IPS-18c (cell line): ENCODE measurements at regions not wholly inside any gene's neighbourhood (a gene's known extent, or its start where the extent isn't known, plus 50 kb on each side); places are given as distances from the start of the nearest gene placed in this dataset.

Experiments used
- H3K4me3 ChIP-seq: 2 replicates; pipeline ENCODE4 v1.7.0; 2013; ENCODE audit warnings: low read depth, mild to moderate bottlenecking, low read length, moderate library complexity; ENCODE audit not compliant: insufficient read depth
- H3K9me3 ChIP-seq: one replicate; pipeline ENCODE4 v1.6.1; 2013; ENCODE audit warnings: mild to moderate bottlenecking, low read length, moderate library complexity; ENCODE audit not compliant: control insufficient read depth, insufficient read depth

GRCh38 chr11:79720115-79720514 is 279.3 kb upstream of the TENM4 start:
- H3K9me3 ChIP-seq = no peaks in the 10 kb centered on the region
- no peak overlapping the region for H3K4me3 ChIP-seq

DNA sequence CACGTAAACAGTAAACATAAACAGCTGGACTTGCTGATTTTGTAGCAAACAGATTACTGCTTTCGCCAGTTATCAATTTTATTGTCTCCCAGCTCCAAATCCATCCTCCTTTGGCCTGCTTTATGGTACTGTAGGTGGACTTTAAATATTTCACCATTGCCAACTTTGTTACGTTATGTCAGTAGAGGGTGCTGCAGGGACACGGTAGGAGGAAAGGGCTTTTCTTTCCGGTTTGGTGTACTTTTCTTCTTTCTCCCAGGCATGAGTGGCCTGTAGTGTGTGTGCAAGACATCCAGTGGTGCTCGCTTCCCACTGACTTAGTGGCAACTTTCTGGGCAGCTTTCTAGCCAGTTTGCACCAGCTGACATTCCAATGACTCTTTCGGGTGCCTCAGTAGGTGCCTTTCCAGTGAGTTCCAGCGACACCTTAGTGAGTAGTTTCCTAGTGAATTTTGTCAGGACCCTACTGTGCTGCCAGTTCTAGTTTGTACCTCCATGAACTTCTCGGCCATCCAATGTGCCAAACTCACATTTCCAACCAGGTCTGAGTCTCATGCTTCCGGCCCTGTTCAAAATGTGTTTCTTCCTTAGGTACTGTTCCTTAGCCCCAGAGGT is 267.6 kb upstream of the TENM4 start:
- Histone ChIP-seq H3K9me3 (no peaks in the 10 kb centered on the region), H3K4me3 (no peak overlapping the region)

GRCh38 chr11:79705648-79706047 is 264.8 kb upstream of the TENM4 start:
- no peaks in the 10 kb centered on the region for H3K9me3 ChIP-seq

GRCh38 chr11:79702303-79702702 is 261.5 kb upstream of the TENM4 start:
- no peak overlapping the region for H3K4me3 ChIP-seq
- H3K9me3 ChIP-seq = no peaks in the 10 kb centered on the region

More at GRCh38 chr11:79705648-79706047, 264.8 kb upstream of the TENM4 start:
- no peak overlapping the region for H3K4me3 ChIP-seq

DNA sequence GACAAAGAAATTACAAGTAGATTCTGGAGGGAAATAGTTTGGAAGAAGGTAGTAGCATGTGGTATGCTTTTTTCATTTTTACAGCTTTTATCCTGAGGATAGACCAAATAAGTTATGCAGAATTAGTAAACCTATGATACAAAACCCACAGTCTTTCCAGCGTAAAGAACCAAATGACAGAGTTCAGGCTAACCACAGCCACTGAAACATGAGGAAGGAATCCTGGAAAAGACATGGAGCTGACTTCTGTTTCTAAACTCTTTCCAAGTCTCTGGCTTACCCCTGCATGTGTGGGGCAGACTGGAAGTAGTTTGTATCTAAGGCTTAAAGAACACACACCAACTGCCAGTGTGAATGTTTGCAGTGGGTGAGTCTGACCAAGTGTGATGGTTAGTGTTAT is 258.4 kb upstream of the TENM4 start:
- Histone ChIP-seq H3K4me3 (no peak overlapping the region), H3K9me3 (no peaks in the 10 kb centered on the region)

DNA sequence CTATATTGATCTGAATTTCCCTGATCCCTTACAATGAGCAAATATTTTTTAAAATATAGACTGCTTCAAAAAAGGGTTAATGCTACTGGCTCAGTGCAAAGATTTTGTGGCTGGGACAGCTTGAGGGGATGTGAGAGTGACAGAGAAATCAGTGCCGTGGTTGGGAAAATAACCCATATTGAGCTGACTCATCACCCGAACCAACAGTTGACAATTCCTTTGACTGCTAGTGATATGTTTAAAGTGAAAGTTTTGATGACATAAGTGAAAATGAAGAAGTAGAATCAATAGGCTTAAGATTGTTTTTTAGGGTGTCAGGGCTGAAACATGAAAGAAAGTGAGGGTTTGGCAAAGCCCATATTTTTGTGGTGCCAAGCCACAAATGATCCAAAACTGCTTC is 257.1 kb upstream of the TENM4 start:
- Histone ChIP-seq H3K4me3 (no peak overlapping the region), H3K9me3 (no peaks in the 10 kb centered on the region)

DNA sequence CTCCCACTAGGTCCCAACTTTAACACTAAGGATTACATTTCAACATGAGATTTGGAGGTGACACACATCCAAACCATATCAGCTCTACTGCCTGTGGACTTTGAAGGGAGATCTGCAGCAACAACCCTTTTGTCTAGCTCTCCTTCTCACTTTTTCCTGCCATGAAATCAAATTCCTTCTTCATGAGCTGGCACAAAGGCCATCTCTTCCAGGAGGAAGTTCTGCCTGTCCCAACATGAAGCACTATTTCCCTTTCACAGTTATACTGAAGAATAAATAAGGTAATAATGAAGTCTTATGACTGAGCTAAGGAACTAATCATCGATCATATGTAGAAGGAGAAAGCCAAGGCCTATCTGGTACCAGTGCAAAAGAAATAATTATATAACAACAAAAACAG is 253.5 kb upstream of the TENM4 start:
- Histone ChIP-seq H3K9me3 (no peaks in the 10 kb centered on the region), H3K4me3 (no peak overlapping the region)

DNA sequence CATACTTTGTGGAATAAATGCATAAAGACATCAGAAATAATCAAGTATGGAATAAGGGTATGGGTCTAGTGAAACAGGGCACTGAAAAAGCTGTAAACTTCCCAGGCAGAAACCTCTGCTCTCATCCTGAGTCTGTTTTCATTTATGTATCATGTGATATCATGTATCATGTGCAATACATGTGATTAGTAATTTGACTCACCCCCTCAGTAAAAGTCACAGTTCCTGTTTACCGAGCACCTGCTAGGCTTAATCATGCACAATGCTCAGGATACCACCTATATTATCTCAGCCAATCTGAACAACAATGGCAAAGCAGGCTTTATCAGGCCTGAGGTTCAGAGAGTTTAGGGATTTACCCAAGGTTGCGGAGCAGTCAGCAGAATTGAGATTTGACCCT is 250.6 kb upstream of the TENM4 start:
- Histone ChIP-seq H3K4me3 (no peak overlapping the region), H3K9me3 (no peaks in the 10 kb centered on the region)

DNA sequence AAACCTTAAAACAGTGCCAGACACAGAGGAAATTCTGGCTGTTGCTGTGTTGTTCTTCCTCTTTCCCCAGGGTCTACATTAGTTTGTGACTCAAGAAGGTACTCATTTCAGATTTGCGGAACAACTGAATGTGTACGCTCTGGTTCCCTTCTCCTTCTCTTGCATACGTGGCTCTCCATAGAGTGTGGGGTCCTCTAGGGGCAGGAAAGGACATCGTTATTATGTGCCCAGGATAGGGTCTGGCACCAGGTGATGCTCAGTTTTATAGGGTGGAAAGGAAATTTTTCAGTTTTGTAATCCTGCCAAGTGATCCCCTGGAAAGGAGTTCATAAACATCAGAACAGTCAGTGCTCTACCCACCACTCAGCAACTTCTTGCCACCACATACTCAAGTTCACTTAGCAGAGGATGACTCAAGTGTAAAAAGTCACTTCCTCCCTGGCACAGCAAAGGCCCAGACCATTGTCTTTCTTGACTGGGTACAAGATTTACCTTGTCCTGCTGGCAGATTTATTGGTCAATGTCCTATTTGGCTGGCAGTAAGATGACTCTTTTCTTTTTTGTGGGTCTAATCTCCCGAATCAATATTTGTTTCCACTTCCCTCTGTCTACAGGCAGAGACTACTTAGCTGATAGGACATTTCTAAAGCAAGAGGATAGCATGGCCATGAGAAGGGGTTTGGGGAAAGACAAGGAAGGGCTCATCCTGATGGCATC is 246.0 kb upstream of the TENM4 start:
- H3K9me3 ChIP-seq = no peaks in the 10 kb centered on the region
- no peak overlapping the region for H3K4me3 ChIP-seq

- Histone ChIP-seq H3K4me3 (no peak overlapping the region), H3K9me3 (no peaks in the 10 kb centered on the region)
These were observed 243.1 kb upstream of the TENM4 start for GRCh38 chr11:79683930-79684329.

GRCh38 chr11:79678780-79679452 is 238.1 kb upstream of the TENM4 start:
- Histone ChIP-seq H3K4me3 (no peak overlapping the region), H3K9me3 (no peaks in the 10 kb centered on the region)

DNA sequence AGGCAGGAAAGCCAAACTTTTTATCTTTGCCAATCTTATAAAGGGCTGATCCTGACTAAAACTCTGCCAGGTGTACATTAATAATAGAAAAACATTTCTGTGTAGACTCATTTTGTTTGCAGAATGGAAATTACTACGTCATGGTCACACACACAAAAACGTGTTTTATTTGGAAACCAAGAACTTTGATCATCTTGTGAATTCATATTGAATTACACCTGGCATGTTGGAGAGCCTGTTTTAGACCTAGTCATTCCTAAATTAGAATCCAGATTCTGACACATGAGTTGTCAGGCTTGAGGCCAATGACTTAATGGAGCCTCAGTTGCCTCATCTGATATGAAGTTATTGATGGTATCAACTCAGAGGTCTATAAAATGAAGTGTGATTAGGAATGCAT is 235.6 kb upstream of the TENM4 start:
- Histone ChIP-seq H3K9me3 (no peaks in the 10 kb centered on the region), H3K4me3 (no peak overlapping the region)

- H3K9me3 ChIP-seq = no peaks in the 10 kb centered on the region
These were observed 234.3 kb upstream of the TENM4 start for GRCh38 chr11:79675081-79675480.

DNA sequence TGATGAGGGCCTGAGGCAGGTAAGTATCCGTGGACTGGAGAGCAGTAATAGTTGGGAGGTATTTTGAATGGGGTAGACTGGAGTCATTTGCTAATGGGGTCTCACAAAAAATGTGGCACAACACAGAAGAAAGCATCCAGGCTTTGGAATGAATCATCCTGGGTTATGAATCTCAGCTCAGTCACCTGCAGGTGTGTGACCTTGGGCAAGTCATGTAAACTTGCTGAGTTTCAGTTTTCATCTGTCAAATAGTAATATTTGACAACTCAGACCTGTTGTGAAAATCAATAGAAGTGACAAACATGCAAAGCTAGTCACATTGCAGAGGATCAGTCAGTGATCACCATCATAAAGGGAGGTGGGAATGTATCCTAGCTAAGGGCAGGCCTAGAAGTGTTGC is 232.0 kb upstream of the TENM4 start:
- Histone ChIP-seq H3K9me3 (no peaks in the 10 kb centered on the region), H3K4me3 (no peak overlapping the region)

More at GRCh38 chr11:79675081-79675480, 234.3 kb upstream of the TENM4 start:
- no peak overlapping the region for H3K4me3 ChIP-seq

GRCh38 chr11:79671401-79671800 is 230.6 kb upstream of the TENM4 start:
- Histone ChIP-seq H3K9me3 (no peaks in the 10 kb centered on the region), H3K4me3 (no peak overlapping the region)

DNA sequence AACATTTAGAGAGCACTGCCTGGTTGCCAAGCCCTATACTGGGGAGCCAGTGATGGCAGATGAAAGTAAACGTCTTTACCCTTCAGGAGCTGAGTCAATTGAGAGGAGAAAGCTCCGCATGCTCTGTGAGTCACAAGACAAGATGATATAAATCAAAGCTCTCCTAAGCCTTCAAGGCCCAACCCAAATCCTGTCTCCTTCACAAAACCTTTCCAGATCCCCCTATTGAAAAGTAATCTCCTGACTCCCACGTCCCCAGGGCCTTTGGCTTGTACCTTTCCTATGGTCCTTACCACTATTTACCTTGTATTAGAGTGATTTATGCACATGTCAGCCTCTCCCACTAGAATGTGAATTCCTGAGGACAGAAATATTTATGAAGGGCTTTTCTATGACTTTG is 230.1 kb upstream of the TENM4 start:
- H3K4me3 ChIP-seq = no peak overlapping the region

GRCh38 chr11:79668575-79668974 is 227.7 kb upstream of the TENM4 start:
- Histone ChIP-seq H3K9me3 (no peaks in the 10 kb centered on the region), H3K4me3 (no peak overlapping the region)

More for the DNA sequence above, 230.1 kb upstream of the TENM4 start:
- H3K9me3 ChIP-seq = no peaks in the 10 kb centered on the region

GRCh38 chr11:79667380-79667779 is 226.6 kb upstream of the TENM4 start:
- H3K9me3 ChIP-seq = no peaks in the 10 kb centered on the region
- no peak overlapping the region for H3K4me3 ChIP-seq
